ENCODE measurements at regions not wholly inside any gene's neighbourhood (a gene's known extent, or its start where the extent isn't known, plus 50 kb on each side); places are given as distances from the start of the nearest gene placed in this dataset.

DNA sequence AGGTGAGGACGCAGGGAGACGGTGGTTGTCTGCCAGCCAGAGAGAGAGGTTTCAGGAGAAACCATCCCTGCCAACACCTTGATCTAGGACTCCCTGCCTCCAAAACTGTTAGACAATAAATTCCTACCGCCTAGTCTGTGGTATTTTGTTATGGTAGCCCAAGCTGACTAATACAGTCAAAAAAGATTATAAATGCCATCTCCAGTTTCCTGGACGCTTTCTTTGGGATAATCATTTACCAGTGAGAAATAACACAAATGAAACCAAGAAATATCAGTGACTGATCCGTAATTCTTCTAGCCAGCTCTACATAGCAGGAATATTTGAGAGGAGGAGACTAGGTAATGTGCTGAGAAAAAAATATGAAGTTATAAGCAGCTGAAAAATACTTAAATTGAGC is 707.8 kb upstream of the LMCD1 start:
- no peak for DNase-seq (ENCODE audit: extremely low spot score)
- TF ChIP-seq CTCF (IDR thresholded peaks at IDR 0.05; ENCODE audit: control extremely low read depth, extremely low read depth, low read depth, missing control alignments) = no peak
- CTCF ChIA-PET = interaction anchor here (0.9 kb wide), 1 partner anchor 14 kb away, joined by 4 read pairs; no protein-coding TSS in a partner anchor
- POLR2A ChIA-PET = no interaction called here

DNA sequence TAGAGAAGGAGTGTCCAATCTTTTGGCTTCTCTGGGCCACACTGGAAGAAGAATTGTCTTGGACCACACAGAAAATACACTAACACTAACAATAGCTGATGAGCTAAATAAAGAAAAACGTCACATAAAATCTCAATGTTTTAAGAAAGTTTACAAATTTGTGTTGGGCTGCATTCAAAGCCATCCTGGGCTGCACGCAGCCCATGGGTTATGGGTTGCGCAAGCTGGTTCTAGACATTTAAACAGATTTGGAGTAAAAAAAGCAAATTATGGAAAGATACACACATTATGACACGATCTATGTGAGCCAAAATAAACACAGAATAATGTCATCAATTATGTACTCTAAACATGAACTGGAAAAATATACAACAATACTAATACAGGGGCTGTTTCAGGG is 703.3 kb upstream of the LMCD1 start:
- ChIA-PET CTCF (interaction anchor here (1.8 kb wide), 1 partner anchor 20 kb away, joined by 3 read pairs; no protein-coding TSS in a partner anchor), POLR2A (no interaction called here)
- no peak for DNase-seq (ENCODE audit: extremely low spot score)
- no peak for TF ChIP-seq CTCF (IDR thresholded peaks at IDR 0.05; ENCODE audit: control extremely low read depth, extremely low read depth, low read depth, missing control alignments)

DNA sequence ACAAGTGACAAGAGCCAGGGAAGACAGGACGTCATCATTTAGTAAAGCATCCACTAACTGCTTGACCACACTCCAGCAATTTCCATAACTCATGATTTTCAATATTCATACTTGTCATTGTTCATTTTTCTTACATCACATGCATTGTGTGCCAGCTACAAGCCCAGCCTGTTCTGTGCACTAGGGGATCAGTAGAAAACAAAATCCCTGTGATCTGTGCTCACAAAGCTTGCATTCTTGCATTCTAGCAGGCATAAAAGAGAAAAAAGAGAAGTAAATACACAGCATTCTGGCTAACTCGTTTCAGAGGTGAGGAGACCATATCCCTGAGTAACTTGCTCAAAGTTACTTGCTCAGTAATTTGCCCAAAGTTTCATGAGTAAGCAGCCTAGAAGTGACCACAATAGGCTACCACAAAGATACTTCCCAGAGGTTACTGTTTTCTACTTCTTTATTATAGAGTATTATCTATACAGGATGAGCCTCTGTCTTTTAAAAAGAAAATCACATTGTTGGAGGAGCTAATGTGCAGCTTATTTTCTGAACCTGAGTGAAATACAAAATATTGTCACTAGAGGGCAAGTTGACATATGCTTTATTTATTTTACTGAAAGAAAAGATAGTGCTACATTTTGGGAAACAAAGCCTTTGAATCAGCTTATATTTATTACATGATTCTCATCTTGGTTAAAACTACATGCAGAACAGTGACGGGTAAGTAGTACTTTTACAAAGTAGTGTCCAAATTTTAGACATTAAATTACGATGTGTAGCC is 701.4 kb upstream of the LMCD1 start:
- no peak for DNase-seq (ENCODE audit: extremely low spot score)
- POLR2A ChIA-PET = no interaction called here
- CTCF ChIA-PET = interaction anchor here (1.4 kb wide), 1 partner anchor 16 kb away, joined by 4 read pairs; no protein-coding TSS in a partner anchor
- TF ChIP-seq CTCF (IDR thresholded peaks at IDR 0.05; ENCODE audit: control extremely low read depth, extremely low read depth, low read depth, missing control alignments) = no peak

DNA sequence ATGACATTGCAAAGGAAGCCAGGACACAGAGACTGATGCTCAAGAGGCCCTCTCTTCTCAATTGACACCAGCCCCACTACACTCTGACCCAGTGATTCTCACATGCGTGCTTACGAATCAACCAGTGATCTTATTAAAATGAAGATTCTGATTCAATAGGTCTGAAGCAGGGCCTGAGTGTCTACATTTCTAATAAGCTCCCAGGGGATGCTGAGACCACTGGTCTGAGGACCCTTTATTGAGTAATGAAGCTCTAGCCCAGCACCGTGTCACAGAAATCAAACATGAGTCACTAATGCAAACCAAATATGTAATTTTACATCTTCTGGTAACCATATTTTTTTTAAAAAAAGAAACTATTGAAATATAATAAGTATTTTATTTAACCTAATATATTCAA is 689.1 kb upstream of the LMCD1 start:
- ChIA-PET POLR2A (no interaction called here), CTCF (interaction anchor here (0.9 kb wide), 1 partner anchor 11 kb away, joined by 4 read pairs; no protein-coding TSS in a partner anchor)
- no peak for TF ChIP-seq CTCF (IDR thresholded peaks at IDR 0.05; ENCODE audit: control extremely low read depth, extremely low read depth, low read depth, missing control alignments)
- no peak for DNase-seq (ENCODE audit: extremely low spot score)

DNA sequence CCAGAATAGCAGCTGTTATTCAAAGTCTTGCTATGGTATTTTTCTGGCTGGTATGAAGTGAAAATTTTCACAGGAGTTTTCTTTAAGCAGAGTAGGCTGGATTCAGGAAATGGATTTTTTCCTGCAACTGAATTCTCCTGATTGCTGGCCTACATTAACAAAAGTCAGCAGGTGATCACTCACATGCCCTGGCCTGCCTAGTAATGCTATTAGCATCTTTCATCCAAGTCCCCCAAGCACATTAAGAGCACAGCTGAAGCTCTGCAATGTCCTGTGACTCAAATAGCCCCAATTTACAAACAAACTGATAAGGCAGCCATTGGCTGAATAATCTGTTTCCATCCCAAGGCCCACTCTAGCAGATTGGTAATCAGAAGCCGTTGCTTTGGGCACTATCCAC is 688.3 kb upstream of the LMCD1 start:
- TF ChIP-seq CTCF (IDR thresholded peaks at IDR 0.05; ENCODE audit: control extremely low read depth, extremely low read depth, low read depth, missing control alignments) = no peak
- CTCF ChIA-PET = no interaction called here
- no peak for DNase-seq (ENCODE audit: extremely low spot score)
- POLR2A ChIA-PET = no interaction called here

GRCh38 chr3:7817239-7817638 is 684.4 kb upstream of the LMCD1 start:
- ChIA-PET POLR2A (no interaction called here), CTCF (interaction anchor here (1.5 kb wide), 1 partner anchor 19 kb away, joined by 3 read pairs; no protein-coding TSS in a partner anchor)
- no peak for DNase-seq (ENCODE audit: extremely low spot score)
- TF ChIP-seq CTCF (IDR thresholded peaks at IDR 0.05; ENCODE audit: control extremely low read depth, extremely low read depth, low read depth, missing control alignments) = no peak

Data from GM10248 (cell line).